Esophagus mucosa (tissue), 1 donor: ENCODE measurements at regions not wholly inside any gene's neighbourhood (a gene's known extent, or its start where the extent isn't known, plus 50 kb on each side); places are given as distances from the start of the nearest gene placed in this dataset.

ENCODE experiments used
- ATAC-seq: fragments of 200-7000 bp; cut with Tn5 transposase; one replicate; pipeline ENCODE4 v1.9.1; 2020
- donor health status: DM: yes; HTN: yes; CAD: no.

- no peak for ATAC-seq
Measured at GRCh38 chr15:97521381-97522285, 438.9 kb upstream of the ARRDC4 start.

GRCh38 chr15:97522347-97522746 is 438.2 kb upstream of the ARRDC4 start:
- ATAC-seq = no peak

GRCh38 chr15:97525809-97526208 is 434.7 kb upstream of the ARRDC4 start:
- no peak for ATAC-seq

GRCh38 chr15:97528238-97528637 is 432.3 kb upstream of the ARRDC4 start:
- no peak for ATAC-seq

GRCh38 chr15:97545799-97546198 is 414.7 kb upstream of the ARRDC4 start:
- no peak for ATAC-seq

GRCh38 chr15:97547381-97547780 is 413.1 kb upstream of the ARRDC4 start:
- ATAC-seq = no peak

- ATAC-seq = no peak
Measured at GRCh38 chr15:97561529-97561928, 399.0 kb upstream of the ARRDC4 start.

GRCh38 chr15:97563516-97563915 is 397.0 kb upstream of the ARRDC4 start:
- ATAC-seq = no peak

- ATAC-seq = no peak
Measured at GRCh38 chr15:97566961-97567360, 393.5 kb upstream of the ARRDC4 start.

- no peak for ATAC-seq
Measured at GRCh38 chr15:97567411-97567810, 393.1 kb upstream of the ARRDC4 start.

GRCh38 chr15:97576929-97577645 is 383.4 kb upstream of the ARRDC4 start:
- no peak for ATAC-seq

GRCh38 chr15:97585408-97585807 is 375.1 kb upstream of the ARRDC4 start:
- ATAC-seq = no peak

GRCh38 chr15:97592778-97593177 is 367.7 kb upstream of the ARRDC4 start:
- no peak for ATAC-seq

- ATAC-seq = no peak
Measured at GRCh38 chr15:97597801-97598200, 362.7 kb upstream of the ARRDC4 start.

GRCh38 chr15:97598353-97598798 is 362.1 kb upstream of the ARRDC4 start:
- no peak for ATAC-seq

GRCh38 chr15:97600190-97600589 is 360.3 kb upstream of the ARRDC4 start:
- no peak for ATAC-seq

GRCh38 chr15:97604677-97605076 is 355.8 kb upstream of the ARRDC4 start:
- no peak for ATAC-seq

GRCh38 chr15:97615114-97615513 is 345.4 kb upstream of the ARRDC4 start:
- ATAC-seq = no peak

- ATAC-seq = no peak
Measured at GRCh38 chr15:97623091-97623661, 337.3 kb upstream of the ARRDC4 start.

GRCh38 chr15:97627634-97628033 is 332.9 kb upstream of the ARRDC4 start:
- ATAC-seq = no peak

GRCh38 chr15:97645758-97646157 is 314.7 kb upstream of the ARRDC4 start:
- no peak for ATAC-seq

GRCh38 chr15:97648728-97649127 is 311.8 kb upstream of the ARRDC4 start:
- no peak for ATAC-seq

- no peak for ATAC-seq
Measured at GRCh38 chr15:97652041-97652440, 308.5 kb upstream of the ARRDC4 start.
